NCI-H524 treated with DMSO at 0.1 percent for 48 hours (cell line): ENCODE measurements at regions not wholly inside any gene's neighbourhood (a gene's known extent, or its start where the extent isn't known, plus 50 kb on each side); places are given as distances from the start of the nearest gene placed in this dataset.
"Not testable (repeated sequence)": the region's sequence is repeated elsewhere in the genome, so short reads cannot be mapped to it uniquely, and the experiment has no call there.

Source experiments
- DNase-seq: peaks from one replicate; lab custom pipeline; 2025; lab: John Stamatoyannopoulos, UW

DNA sequence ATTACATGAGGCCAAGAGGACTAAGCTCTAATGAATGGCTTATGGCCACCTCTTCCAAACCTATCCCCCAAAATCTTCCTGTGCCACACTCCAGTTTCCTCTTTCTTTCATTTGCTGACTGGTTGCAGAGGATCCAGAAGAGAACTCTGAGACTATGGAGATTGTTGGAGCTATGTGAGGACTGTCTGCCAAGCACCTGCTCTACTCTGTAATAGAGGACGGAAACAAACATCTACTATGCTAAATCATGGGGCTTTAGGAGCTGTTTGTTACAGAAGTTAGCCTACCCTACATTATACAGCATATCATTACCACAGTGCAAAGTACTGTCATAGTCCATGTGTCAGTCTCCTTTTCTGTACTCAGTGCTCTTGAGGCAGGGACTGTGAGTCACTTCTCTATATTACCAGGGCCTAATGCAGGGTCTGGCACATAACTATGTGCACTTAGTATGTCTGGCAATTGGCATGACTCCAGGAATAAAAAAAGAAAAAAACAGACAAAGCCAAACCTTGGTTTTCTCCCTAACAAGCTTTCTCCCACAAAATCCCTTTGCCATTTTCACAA lies 95.1 kb downstream of the RPAP3 start:
- DNase-seq: no peak

DNA sequence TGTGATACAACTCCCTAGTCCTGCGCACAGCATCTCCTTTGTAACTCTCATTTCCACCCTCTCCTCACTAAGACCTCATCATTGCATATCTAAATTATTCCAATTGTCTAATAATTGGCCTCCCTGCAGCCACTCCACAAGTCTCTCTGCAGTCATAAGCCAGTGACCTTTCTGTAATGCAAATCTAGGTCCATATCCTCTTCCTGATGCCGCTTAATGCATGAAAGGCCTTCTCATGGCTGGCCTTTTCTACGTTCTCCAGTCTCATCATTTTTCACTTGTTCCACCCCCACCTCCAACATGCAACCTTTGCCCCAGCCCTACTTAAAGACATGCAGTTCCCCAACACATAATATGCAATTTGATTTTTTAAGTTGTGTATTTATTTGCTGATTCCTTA lies 96.0 kb downstream of the RPAP3 start:
- DNase-seq: no peak

DNA sequence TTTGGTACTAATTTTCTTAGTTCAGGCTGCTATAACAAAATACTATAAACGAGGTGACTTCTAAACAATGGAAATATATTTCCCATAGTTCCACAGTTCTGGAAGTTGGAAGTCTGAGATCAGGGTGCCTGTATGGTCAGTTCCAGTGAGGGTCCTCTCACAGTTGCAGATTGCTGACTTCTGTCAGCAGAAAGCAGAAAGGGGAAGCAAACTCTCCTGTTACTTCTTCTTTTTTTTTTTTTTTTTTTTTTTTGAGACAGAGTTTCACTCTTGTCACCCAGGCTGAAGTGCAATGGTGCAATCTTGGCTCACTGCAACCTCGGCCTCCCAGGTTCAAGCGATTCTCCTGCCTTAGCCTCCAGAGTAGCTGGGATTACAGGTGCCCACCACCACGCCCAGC lies 97.2 kb downstream of the RPAP3 start:
- not testable (repeated sequence) for DNase-seq

DNA sequence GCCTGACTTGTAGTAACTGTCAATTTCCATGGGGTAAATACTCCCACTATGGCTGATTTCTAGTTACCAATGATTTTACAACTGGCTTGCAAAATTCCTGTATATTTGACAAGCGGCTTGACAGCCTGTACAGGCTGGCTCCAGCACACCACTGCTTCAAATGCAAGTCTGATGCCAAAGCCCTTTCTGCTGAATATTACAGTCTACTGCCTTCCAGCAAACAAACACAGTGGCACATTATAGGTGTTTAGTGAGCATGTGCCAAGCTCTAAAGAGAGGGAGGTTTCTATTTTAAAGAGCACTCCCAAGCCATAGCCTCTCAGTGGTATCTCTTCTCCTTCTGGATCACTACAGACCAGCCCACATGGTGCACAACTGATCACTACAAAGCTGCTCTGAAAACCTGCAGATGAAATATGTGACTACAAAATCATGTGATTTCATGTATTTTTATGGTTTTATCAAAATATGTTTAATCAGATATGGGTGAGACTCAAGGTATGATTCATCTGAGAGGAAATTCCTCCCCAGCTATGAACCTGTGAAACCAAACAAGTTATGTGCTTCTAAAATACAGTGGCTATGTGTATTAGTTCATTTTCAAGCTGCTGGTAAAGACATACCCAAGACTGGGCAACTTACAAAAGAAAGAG lies 101.5 kb downstream of the RPAP3 start:
- DNase-seq: no peak

DNA sequence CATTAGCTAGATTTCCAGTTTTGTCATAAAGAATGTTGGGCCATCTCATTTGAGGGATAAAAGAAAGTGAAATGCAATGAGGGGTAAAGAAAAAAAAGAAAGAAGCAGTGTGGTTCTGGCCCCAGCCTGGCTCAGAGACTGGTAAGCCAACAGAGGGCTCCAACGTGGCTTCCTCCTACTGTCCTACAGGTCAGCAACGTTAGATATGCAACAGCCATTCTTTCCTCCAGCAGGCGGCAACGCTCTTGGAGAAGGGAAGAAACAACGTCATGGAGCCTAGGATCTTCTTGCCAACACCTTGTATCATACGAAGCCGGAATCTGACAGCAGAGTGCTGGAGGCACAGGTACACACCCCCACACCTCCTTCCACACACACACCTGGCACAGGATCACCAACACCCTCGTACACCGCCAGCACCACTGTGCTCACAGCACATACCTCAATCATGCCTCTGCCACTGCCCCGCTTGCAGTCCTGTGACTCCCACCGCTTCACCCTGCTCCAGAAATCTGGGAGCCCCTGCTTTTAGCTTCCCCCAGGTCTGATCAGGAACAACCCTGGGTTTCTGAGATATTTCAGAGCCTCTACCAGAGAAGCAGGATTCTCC lies 102.8 kb downstream of the RPAP3 start:
- no peak for DNase-seq

DNA sequence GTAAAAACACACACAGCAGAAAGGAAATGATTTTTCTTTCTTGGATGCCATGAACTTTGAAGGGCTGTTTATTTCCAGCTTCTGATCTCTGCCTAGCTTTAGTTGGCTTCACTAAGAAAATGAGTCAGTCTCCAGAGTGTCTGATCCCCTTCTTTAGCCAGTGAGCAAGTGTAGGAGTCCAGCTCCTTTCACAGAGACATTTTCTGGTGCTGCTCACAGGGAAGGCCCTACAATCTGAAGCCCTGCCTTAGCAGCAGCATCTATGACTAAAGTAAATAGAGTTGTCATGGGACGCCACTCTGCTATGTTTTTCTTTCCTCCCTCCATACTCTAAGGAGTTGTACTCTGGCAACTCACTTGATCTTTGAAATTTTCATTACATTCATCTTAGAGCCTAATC lies 103.5 kb downstream of the RPAP3 start:
- no peak for DNase-seq

DNA sequence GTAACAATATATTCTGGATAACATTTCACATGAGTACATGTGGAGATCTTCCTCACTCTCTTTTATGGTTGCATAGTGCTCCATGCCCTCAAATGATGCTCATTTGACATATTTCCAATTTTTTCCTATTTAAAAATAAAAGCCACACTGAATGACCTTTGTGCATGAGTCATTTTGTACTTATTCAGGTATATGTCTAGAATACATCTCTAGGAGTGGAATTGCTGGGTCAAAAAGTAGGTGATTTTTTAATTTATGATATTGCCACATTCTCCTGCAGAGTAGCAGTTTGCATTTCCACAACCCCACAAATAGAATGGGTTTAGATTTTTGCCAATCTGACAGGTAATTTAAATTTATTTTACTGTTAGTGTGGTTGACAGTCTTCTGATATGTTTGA lies 104.8 kb downstream of the RPAP3 start:
- DNase-seq: no peak

DNA sequence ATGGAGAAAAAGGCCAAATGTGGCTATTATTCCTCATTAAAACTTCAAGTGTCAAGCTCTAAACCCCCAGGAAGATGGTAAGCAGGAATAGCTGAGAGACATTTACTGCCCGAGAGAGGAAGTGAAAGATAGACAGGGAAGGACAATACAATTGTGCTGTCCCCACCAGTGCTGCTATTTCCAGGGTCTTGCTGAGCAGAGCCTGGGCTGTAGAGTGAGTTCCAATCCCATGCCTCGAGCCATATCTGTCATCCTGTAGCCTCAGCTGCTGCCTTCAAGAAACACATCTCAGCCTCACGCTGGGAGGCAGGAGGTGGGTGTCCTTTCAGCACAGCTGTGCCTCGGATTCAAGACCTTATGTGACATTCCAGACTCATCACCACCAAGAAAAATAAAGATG lies 114.0 kb downstream of the RPAP3 start:
- DNase-seq: peak; percentile 68

DNA sequence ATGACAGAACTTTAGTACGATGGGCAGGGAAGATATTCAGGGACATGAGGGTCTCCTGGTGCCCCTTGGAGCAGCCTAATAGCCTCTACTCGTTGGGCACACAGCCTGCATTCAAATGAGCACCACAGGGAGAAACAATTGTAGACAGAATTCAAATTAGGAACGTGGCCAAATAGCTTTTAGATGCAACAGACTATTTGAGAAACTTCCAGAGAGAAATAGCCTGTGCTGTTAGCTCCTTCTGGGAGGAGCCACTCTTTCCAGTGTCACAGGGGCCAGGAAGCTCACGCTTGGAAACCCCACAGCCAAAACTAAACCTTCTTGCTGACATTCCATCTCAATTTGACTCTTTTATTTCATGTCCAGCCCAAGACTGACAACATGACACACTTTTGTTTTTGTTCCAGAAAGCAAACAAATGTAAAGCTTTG lies 114.5 kb downstream of the RPAP3 start:
- DNase-seq: no peak

DNA sequence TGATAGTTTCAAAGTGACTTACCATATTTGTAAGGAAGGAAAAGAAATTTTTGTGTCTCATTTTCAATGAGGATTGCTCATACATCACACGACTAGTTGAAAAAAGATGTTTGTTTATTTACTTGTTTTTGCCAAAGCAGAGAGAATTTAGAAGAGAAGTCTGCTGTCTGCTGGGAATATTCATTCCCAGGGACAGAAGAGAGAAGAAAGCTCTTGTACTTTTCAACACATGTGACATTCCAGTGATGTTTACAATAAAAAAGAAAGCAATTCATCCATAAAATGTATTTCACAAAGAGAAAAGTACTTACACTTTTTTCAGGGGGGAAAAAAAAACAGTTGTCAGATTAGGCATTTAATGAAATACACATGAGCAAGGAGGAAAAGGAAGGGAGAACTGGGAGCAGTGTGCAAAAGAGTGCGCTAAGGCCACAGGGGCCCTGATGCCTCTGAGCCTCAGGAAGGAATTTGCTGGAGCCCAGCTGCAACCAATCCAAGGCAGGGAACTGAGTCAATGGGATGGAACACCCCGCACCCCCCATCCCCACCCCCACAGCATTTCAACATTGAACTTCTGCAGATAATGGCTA lies 115.0 kb downstream of the RPAP3 start:
- no peak for DNase-seq

DNA sequence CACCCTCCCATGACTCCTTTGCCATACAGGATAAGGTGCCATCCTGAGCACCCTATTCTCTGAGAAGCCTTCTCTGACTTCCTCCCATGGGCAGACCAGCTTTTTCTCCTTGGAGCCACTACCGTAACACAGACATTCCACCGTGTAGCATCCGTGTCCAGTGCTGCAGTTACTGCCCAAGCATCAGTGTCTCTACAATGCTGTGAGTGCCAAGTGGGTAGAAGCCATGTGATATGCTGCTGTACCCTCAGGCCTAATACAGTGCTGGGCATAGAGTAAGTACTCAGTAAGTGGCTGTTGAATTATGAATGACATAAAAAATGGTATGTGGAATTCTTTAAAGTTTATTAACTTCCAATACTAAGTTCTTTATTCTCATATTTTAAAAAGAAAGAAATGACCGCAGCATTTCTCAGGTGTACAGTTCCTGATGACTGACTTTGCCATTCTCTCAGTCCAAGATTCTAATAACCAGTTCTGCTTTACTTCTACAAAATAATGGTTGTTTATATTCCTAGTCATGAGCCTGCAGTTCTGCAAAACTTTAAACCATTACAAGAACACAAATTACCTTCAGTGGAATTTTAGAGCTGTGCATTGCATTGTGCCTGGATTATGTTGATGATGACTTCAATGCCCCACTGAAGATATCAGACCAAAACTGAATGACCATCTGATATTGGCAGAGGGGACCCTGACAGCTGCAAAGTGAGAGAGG lies 118.7 kb downstream of the RPAP3 start:
- no peak for DNase-seq

DNA sequence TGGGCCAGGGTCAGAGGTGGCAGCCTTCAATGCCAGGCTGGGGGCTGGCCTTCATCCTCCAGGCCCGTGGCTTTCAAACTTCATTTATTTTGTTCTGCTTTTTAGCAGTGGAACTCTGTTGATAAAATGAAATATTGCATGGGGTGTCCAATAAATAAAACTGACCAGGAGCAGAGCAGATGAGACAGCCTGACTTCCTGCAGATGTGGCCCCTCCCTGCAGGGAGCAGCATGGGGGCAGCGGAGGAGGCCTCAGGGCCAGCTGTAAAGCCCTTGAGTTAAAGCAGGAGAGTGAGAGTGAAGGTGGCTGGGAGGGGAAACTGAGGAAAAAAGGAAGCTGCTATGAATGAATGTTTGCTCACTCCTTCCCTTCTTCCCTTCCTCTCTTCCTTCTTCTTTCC lies 120.3 kb downstream of the RPAP3 start:
- DNase-seq: no peak

DNA sequence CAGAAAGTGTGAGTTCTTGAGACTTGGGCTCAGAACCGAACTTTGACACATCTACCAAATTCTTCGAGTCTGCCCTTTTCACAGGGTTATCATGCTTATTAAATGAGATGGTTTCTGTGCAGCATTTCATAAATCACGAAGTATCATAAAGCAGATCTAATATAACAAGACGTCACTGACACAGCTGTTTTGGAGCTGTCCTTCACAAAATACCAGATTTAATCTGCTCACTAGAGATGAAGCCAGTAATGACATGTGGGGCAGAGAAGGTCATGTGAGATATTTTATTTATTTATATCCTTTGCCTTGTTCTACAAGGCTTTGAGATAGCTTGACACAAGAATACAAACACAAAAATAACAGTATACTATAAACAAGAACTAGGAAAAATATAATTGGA lies 127.0 kb downstream of the RPAP3 start:
- no peak for DNase-seq

DNA sequence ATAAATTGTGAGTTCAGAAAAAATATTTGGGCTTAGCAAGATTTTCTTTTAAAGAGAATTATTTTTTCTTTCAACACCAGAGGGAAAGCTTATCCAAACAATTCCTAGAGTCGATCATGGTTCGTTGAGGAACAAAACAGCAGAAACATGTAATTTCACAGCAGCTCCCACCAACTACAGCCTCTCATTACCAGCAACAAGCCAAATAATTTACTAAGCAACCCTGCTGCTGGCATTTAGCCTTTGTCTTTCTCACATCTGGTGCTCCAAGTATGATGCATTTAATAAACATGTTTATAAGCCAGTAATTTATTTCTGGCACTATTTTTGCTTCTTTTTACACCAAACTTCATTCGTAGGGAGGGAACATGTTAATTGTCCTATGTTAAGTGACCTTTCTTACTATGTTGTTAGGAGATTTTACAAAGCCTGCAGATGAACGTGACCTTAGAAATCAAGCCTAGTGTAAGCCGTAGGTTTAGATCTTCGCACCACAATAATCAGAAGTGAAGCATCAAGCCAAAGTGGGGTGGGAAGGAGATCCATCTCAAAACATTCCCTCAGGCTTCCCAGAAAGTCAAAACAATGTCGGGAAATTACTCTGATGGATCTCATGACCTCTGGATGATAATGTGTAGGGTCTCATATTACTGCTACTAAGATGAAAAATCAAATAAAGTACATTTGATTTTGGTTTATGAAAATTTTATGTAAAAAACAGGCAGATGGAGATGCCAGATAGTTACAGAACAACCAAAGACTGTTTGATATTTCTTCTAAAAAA lies 128.4 kb downstream of the RPAP3 start:
- DNase-seq: no peak

DNA sequence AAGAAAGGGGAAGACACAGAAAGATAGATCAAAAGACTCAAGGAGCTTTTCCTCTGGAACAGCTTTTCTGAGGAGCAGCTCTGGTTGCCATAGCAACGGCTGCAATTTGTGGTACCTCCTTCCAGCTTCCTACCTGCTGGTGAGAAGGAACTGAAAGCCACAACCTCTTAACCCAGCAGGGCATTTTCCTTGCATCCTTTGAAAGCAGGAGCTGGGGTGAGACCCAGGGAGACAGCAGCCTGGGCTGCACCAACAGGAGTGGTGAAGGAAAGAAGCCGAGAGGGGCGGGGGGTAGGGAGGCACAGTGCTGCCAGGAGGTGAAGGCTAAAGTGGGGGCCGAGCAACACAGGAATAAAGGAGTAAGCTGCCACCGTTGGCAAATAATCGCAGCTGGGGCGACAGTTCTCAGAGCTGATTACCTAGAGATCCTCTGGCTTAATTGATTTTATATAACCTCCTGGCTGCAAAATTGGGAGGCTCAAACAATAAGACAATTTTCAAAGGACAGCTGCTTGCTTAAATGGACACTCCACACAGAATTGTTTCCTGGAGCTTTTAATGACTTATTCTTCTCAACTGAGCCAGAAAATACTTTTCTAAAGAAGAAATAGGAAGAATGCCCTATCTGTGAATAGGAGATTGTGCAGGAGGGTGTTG lies 129.4 kb downstream of the RPAP3 start:
- DNase-seq: peak; percentile 31

DNA sequence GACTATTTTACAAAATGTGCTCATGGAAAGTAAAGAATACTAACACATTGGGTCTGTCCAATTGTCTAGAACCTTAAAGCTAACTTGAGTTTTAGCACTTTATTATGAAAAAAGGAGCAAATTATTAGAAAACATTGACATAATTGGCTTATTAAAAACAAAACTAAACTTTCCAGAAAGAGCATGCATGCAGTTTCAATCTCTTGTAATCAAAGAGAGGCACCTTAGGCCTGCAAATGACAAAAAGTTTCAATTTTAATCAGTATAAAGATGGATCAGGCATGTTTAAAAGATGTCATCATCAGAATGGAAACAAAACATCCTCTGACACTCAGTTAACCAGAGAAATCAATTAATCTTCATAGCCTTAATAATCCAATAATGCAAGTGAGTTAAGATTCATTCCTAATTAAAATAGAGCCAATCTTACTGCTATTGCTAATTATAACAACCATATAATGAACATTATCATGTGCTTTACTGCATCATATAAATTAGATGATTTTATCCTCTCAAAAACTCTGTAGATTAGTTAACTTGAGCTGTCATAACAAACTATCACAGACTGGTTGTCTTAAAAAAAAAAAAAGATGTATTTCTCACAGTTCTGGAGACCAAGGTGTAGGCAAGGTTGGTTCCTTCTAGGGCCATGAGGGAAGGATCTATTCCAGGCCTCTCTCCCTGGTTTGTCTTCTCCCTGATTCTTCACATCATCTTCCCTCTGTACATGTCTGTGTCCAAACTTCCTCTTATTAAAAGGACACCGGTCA lies 131.4 kb downstream of the RPAP3 start:
- no peak for DNase-seq

DNA sequence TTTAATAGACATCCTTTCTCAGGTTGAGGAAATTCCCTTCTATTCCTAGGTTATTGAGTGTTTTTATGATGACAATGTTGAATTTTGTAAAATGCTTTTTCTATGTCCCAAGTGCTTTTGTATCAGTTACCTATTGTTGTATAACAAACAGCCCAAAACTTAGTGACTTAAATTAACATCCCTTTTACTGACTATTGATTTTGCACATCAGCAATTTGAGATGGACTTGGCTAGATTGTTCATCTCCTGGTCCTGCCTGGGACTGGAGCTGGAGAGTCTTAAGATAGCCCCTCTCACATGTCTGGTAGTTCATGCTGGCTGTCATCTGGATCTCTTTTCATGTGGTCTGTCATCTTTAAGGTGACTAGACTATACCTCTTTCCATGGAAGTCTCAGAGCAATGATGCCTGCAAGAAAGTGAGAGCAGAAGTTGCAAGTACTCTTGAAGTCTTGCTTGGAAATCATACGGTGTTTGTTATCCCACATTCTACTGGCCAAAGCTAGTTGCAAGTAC lies 132.6 kb downstream of the RPAP3 start:
- DNase-seq: no peak

DNA sequence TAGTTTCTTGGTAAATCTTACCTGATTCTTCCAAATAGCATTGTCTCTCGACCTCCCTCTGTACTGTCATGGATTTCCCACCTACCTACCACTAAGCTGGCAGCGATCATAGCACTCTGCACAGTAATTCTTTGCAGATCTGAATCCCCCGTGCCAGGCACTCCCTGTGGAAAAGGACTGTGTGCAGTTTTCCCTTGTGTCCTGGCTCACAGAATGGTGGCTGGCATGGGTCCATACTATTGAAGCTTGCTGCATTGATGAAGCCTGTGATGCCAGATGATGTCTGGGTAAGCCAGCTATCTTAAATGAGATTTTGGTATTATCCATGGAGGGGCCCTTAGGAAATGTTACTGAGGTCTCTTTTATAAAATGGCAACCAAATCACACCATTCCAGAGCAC lies 135.7 kb downstream of the RPAP3 start:
- no peak for DNase-seq

DNA sequence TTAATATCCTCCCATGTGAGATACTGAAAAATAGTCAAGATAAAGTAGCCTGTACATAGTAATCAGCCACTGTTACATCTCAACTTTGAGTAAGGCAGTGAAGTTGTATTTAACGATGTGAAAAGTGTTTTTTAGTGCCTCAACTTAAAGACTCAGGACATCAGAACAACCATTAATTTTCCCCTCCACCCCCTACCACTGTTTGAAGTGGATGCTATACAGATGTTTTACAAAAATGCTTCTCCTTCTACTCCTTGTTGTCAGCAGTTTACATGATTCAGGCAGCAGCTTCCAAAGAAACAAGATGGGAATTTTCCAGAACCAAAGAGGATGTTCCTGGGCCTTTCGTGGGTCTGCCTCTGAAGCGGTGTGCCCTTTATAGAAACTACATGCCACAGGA lies 143.6 kb downstream of the RPAP3 start:
- no peak for DNase-seq

DNA sequence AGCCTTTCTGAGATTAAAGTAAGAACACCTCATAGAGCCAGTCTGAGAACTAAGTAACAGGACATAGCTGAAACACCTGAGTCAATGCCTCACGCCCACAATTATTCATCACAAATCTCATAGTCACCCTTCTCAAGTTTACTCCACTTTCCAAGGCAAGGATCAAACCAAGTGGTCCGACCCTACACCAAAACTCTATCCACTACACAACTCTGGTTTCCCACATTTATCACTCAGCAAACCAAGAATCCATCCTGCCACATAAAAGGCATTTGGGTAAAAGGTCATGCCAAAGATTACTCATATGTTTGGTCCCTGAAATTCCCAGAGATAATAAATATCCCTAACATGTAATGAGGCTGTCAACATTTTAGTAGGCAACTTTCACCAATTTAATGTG lies 144.1 kb downstream of the RPAP3 start:
- no peak for DNase-seq
